Stomach (tissue), 4 donors: ENCODE measurements at regions not wholly inside any gene's neighbourhood (a gene's known extent, or its start where the extent isn't known, plus 50 kb on each side); places are given as distances from the start of the nearest gene placed in this dataset.

Experiments used
- POLR2A ChIP-seq, 4 donors: fragments of 450-650 bp; IDR thresholded peaks; one replicate each; pipeline ENCODE4 v1.6.1; 2016; ENCODE audit warnings: antibody characterized with exemption in 4 of 4, control low read depth in 2 of 4, mild to moderate bottlenecking in 1 of 4, moderate library complexity in 1 of 4
- POLR2AphosphoS5 ChIP-seq, 3 donors: sonication (generic); formaldehyde crosslinking; IDR thresholded peaks; one replicate each; pipeline ENCODE4 v1.6.1; 2016; ENCODE audit warnings: antibody characterized with exemption in 3 of 3
- TF ChIP-seq, protein P1 (sequence below), 7 experiments: fragments of 450-650 bp in 4 of 7; fragments of 200-600 bp in 3 of 7; sonication (generic) in 3 of 7; IDR thresholded peaks; one replicate each; pipeline ENCODE4 v1.5.1; 2016 to 2019; ENCODE audit warnings: antibody characterized with exemption in 7 of 7, control low read depth in 2 of 7, mild to moderate bottlenecking in 1 of 7

DNA sequence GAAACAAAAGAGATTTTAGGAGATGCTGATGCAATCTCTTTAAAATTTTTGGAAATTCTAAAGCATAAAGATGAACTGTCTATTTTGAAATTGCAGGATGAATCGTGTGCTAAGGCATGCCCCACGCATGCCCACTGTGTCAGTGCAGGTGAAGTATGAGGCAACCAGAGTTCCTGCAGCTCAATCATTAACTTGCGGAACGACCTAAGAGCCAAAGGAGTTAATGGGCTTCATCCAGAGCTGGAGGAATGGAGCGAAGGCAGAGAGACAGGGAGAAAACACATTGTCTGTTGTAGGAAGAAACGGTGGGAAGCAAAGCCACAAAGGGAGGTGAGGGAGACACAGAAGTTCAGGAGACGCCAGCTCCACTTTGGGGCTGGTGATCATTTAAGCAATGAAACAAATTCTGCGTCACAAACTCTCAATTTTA lies 265.2 kb downstream of the CCDC85A start:
- peak in 1 of 3 donors; percentile 51 for TF ChIP-seq POLR2AphosphoS5 (IDR thresholded peaks at IDR 0.05)
- TF ChIP-seq, protein P1, sequence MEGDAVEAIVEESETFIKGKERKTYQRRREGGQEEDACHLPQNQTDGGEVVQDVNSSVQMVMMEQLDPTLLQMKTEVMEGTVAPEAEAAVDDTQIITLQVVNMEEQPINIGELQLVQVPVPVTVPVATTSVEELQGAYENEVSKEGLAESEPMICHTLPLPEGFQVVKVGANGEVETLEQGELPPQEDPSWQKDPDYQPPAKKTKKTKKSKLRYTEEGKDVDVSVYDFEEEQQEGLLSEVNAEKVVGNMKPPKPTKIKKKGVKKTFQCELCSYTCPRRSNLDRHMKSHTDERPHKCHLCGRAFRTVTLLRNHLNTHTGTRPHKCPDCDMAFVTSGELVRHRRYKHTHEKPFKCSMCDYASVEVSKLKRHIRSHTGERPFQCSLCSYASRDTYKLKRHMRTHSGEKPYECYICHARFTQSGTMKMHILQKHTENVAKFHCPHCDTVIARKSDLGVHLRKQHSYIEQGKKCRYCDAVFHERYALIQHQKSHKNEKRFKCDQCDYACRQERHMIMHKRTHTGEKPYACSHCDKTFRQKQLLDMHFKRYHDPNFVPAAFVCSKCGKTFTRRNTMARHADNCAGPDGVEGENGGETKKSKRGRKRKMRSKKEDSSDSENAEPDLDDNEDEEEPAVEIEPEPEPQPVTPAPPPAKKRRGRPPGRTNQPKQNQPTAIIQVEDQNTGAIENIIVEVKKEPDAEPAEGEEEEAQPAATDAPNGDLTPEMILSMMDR (IDR thresholded peaks at IDR 0.05): no peak
- no peak for TF ChIP-seq POLR2A (IDR thresholded peaks at IDR 0.05)
